ENCODE measurements at regions not wholly inside any gene's neighbourhood (a gene's known extent, or its start where the extent isn't known, plus 50 kb on each side); places are given as distances from the start of the nearest gene placed in this dataset.

DNA sequence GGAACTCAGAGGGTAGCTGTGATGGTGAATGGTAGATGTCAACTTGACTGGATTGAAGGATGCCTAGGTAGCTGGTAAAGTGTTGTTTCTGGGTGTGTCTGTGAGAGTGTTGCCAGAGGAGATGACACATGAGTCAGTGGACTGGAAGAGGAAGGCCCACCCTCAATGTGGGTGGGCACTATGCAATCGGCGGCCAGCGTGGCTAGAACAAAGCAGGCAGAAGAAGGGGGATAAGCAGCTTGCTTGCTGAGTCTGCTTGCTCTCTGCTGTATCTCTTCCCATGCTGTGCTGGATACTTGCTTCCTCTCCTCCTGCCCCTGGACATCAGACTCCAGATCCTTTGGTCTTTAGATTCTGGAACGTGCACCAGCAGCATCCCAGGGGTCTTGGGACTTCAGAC, 128.1 kb downstream of the AIPL1 start:
- Histone ChIP-seq H3K27ac (no peak overlapping the region), H3K9me3 (ENCODE audit: insufficient read depth, low read depth) (no peaks in the 10 kb centered on the region), H4K20me1 (ENCODE audit: insufficient read depth) (no peaks in the 10 kb centered on the region), H3K4me2 (no peak overlapping the region), H3F3A (ENCODE audit: insufficient read depth, low read depth) (no peaks in the 10 kb centered on the region), H3K27me3 (ENCODE audit: insufficient read depth, low read depth) (peaks cover 14% of the 10 kb centered on the region), H3K36me3 (ENCODE audit: low read depth) (no peaks in the 10 kb centered on the region), H2AFZ (no peak overlapping the region), H3K4me1 (replicated peaks; ENCODE audit: insufficient read depth) (no peaks in the 10 kb centered on the region), H3K79me2 (ENCODE audit: low read depth) (no peaks in the 10 kb centered on the region), H3K9me2 (ENCODE audit: insufficient read depth) (no peaks in the 10 kb centered on the region), H3K4me3 (no peak overlapping the region)
- no peak for DNase-seq
- TF ChIP-seq, protein P1, sequence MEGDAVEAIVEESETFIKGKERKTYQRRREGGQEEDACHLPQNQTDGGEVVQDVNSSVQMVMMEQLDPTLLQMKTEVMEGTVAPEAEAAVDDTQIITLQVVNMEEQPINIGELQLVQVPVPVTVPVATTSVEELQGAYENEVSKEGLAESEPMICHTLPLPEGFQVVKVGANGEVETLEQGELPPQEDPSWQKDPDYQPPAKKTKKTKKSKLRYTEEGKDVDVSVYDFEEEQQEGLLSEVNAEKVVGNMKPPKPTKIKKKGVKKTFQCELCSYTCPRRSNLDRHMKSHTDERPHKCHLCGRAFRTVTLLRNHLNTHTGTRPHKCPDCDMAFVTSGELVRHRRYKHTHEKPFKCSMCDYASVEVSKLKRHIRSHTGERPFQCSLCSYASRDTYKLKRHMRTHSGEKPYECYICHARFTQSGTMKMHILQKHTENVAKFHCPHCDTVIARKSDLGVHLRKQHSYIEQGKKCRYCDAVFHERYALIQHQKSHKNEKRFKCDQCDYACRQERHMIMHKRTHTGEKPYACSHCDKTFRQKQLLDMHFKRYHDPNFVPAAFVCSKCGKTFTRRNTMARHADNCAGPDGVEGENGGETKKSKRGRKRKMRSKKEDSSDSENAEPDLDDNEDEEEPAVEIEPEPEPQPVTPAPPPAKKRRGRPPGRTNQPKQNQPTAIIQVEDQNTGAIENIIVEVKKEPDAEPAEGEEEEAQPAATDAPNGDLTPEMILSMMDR (conservative IDR thresholded peaks at IDR 0.05), result no peak
- no peak for TF ChIP-seq EZH2 (IDR thresholded peaks at IDR 0.05; ENCODE audit: low read depth)
- ChIA-PET POLR2A (ENCODE audit: unreplicated experiment) (no interaction called here), CTCF (no interaction called here)
- no TSS peak for BruUV-seq (replicated peaks)
- intact Hi-C loops (cut with micrococcal nuclease; ENCODE audit: unreplicated experiment), result no loop called here

GRCh38 chr17:6305613-6306360, 129.1 kb downstream of the AIPL1 start:
- Histone ChIP-seq H3K9me2 (ENCODE audit: insufficient read depth) (no peaks in the 10 kb centered on the region), H2AFZ (no peak overlapping the region)
- no TSS peak for BruUV-seq (replicated peaks)

GRCh38 chr17:6304894-6305612, 129.9 kb downstream of the AIPL1 start:
- Histone ChIP-seq H3K9me2 (ENCODE audit: insufficient read depth) (no peaks in the 10 kb centered on the region), H3F3A (ENCODE audit: insufficient read depth, low read depth) (no peaks in the 10 kb centered on the region), H2AFZ (no peak overlapping the region), H3K4me1 (replicated peaks; ENCODE audit: insufficient read depth) (no peaks in the 10 kb centered on the region), H3K27me3 (ENCODE audit: insufficient read depth, low read depth) (peaks cover 15% of the 10 kb centered on the region; the same call in 1 of the 2 replicates), H3K9me3 (ENCODE audit: insufficient read depth, low read depth) (no peaks in the 10 kb centered on the region), H4K20me1 (ENCODE audit: insufficient read depth) (no peaks in the 10 kb centered on the region), H3K4me3 (no peak overlapping the region), H3K27ac (no peak overlapping the region), H3K4me2 (no peak overlapping the region), H3K36me3 (ENCODE audit: low read depth) (no peaks in the 10 kb centered on the region), H3K79me2 (ENCODE audit: low read depth) (no peaks in the 10 kb centered on the region)
- intact Hi-C loops (cut with micrococcal nuclease; ENCODE audit: unreplicated experiment), result no loop called here
- ChIA-PET CTCF (no interaction called here), POLR2A (ENCODE audit: unreplicated experiment) (no interaction called here)
- DNase-seq, result no peak
- TF ChIP-seq, protein P1 (conservative IDR thresholded peaks at IDR 0.05), result no peak
- no peak for TF ChIP-seq EZH2 (IDR thresholded peaks at IDR 0.05; ENCODE audit: low read depth)
- BruUV-seq (replicated peaks), result no TSS peak

More at GRCh38 chr17:6305613-6306360, 129.1 kb downstream of the AIPL1 start:
- H3K27ac ChIP-seq, result no peak overlapping the region
- no peaks in the 10 kb centered on the region for H4K20me1 ChIP-seq (ENCODE audit: insufficient read depth)
- no peak for DNase-seq
- TF ChIP-seq EZH2 (IDR thresholded peaks at IDR 0.05; ENCODE audit: low read depth), result no peak
- TF ChIP-seq, protein P1 (conservative IDR thresholded peaks at IDR 0.05), result no peak
- H3F3A ChIP-seq (ENCODE audit: insufficient read depth, low read depth), result no peaks in the 10 kb centered on the region
- CTCF ChIA-PET, result no interaction called here
- H3K4me1 ChIP-seq (replicated peaks; ENCODE audit: insufficient read depth), result no peaks in the 10 kb centered on the region
- no peak overlapping the region for H3K4me3 ChIP-seq
- POLR2A ChIA-PET (ENCODE audit: unreplicated experiment), result no interaction called here
- intact Hi-C loops (cut with micrococcal nuclease; ENCODE audit: unreplicated experiment), result no loop called here
- H3K36me3 ChIP-seq (ENCODE audit: low read depth), result no peaks in the 10 kb centered on the region
- no peaks in the 10 kb centered on the region for H3K9me3 ChIP-seq (ENCODE audit: insufficient read depth, low read depth)
- H3K4me2 ChIP-seq, result no peak overlapping the region
- no peaks in the 10 kb centered on the region for H3K79me2 ChIP-seq (ENCODE audit: low read depth)
- H3K27me3 ChIP-seq (ENCODE audit: insufficient read depth, low read depth), result peaks cover 12% of the 10 kb centered on the region
